Activated CD4-positive, alpha-beta T cell treated with anti-CD3 and anti-CD28 coated beads, Interleukin-2, amount 10 ng/mL, durations not matched to agents 7 days and 5 days (primary cell): ENCODE measurements at regions not wholly inside any gene's neighbourhood (a gene's known extent, or its start where the extent isn't known, plus 50 kb on each side); places are given as distances from the start of the nearest gene placed in this dataset.

Experiments
- CTCF ChIA-PET: fragments of 350-600 bp; sonication (Branson Sonifier 250); formaldehyde crosslinking; loops from one replicate; lab custom pipeline; 2021; ENCODE audit warnings: antibody characterized with exemption; lab: Charles Lee
- POLR2A ChIA-PET: fragments of 350-600 bp; sonication (Branson Sonifier 250); formaldehyde crosslinking; loops from one replicate; lab custom pipeline; 2021; ENCODE audit warnings: antibody characterized with exemption; lab: Charles Lee
- DNase-seq: peaks from one replicate; pipeline ENCODE4 v3.0.0-alpha.2; 2020
- H3K27ac Mint-ChIP-seq: one replicate; pipeline ENCODE4 v1.8.0; 2021; ENCODE audit warnings: mild to moderate bottlenecking, moderate library complexity, mixed read lengths
- H3K27me3 Mint-ChIP-seq: one replicate; pipeline ENCODE4 v1.8.0; 2021; ENCODE audit warnings: mixed read lengths
- H3K36me3 Mint-ChIP-seq: one replicate; pipeline ENCODE4 v1.8.0; 2021; ENCODE audit warnings: low read depth, mixed read lengths
- H3K4me1 Mint-ChIP-seq: one replicate; pipeline ENCODE4 v1.8.0; 2021; ENCODE audit warnings: mixed read lengths
- H3K4me3 Mint-ChIP-seq: one replicate; pipeline ENCODE4 v1.8.0; 2021; ENCODE audit warnings: mild to moderate bottlenecking, moderate library complexity, mixed read lengths
- H3K9me3 Mint-ChIP-seq: one replicate; pipeline ENCODE4 v1.8.0; 2021; ENCODE audit warnings: mixed read lengths

DNA sequence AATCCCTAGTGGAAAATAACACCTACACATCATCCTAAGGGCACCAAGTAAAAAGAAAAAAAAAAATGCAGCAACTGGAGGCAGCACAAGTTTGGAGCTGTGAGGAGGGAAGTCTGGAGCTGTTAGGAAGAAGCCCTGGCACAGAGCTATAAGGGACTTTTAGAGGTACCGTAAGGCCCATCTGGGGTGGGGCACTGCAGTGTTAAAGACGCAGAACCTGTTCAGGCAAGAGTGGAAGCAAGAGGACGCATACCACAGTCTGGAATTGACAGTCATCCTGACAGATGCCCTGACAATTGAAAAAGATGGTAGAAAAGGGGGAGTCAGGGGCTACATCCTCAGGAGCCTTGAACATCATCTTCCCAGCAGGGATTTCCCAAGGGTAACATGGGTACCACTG, 195.9 kb upstream of the PLEKHG7 start:
- H3K4me3 Mint-ChIP-seq, result no peak overlapping the region
- no peak for DNase-seq
- H3K27me3 Mint-ChIP-seq, result no peaks in the 10 kb centered on the region
- H3K4me1 Mint-ChIP-seq, result peaks cover 45% of the 10 kb centered on the region
- H3K27ac Mint-ChIP-seq, result no peak overlapping the region
- POLR2A ChIA-PET, result no interaction called here
- peaks cover 11% of the 10 kb centered on the region for H3K36me3 Mint-ChIP-seq
- H3K9me3 Mint-ChIP-seq, result peaks cover 8% of the 10 kb centered on the region
- CTCF ChIA-PET, result interaction anchor here (0.6 to 5.7 kb wide), 5 partner anchors 9 to 423 kb away, joined by 3 to 34 read pairs (median 4); no protein-coding TSS in a partner anchor

- Mint-ChIP-seq H3K4me1 (peaks cover 48% of the 10 kb centered on the region), H3K27me3 (no peaks in the 10 kb centered on the region), H3K36me3 (peaks cover 10% of the 10 kb centered on the region)
Observed at GRCh38 chr12:92506460-92506859, 196.3 kb upstream of the PLEKHG7 start.

GRCh38 chr12:92505254-92506231, 197.2 kb upstream of the PLEKHG7 start:
- no peaks in the 10 kb centered on the region for H3K27me3 Mint-ChIP-seq

More at GRCh38 chr12:92506460-92506859, 196.3 kb upstream of the PLEKHG7 start:
- DNase-seq, result no peak
- H3K27ac Mint-ChIP-seq, result peak overlapping the region; percentile 99
- ChIA-PET POLR2A (interaction anchor here (0.6 to 1.1 kb wide), 4 partner anchors 9 to 1464 kb away, joined by 3 to 7 read pairs (median 4); no protein-coding TSS in a partner anchor), CTCF (interaction anchor here (0.8 to 5.7 kb wide), 5 partner anchors 10 to 41 kb away, joined by 3 to 34 read pairs (median 3); no protein-coding TSS in a partner anchor)
- no peak overlapping the region for H3K4me3 Mint-ChIP-seq
- H3K9me3 Mint-ChIP-seq, result peaks cover 8% of the 10 kb centered on the region

DNA sequence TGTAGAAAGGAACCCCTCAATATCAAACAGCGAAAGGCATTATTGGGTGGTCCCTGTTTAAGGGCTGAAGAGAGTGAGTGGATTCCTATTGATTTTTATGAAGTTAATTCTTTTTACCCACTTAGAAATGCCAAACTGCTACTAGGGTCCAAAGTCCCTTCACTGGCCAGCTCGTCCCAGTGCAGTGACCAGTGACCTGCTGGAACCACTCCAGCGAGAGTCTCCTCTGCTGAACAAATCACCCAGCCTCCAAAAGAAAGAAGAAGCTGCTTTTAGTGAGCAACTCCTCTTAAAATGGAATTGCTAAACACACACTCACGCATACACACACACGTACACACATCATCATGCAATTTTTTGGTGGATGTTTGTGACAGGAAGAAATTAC, 198.2 kb upstream of the PLEKHG7 start:
- peaks cover 7% of the 10 kb centered on the region for H3K9me3 Mint-ChIP-seq
- ChIA-PET CTCF (interaction anchor here (0.8 to 5.7 kb wide), 7 partner anchors 8 to 58 kb away, joined by 3 to 34 read pairs (median 6); no protein-coding TSS in a partner anchor), POLR2A (interaction anchor here (0.9 kb wide), 1 partner anchor 359 kb away, joined by 4 read pairs; the partner anchor contains the start of gene BTG1)
- H3K27me3 Mint-ChIP-seq, result no peaks in the 10 kb centered on the region
- H3K4me3 Mint-ChIP-seq, result no peak overlapping the region
- DNase-seq, result no peak
- H3K4me1 Mint-ChIP-seq, result peaks cover 48% of the 10 kb centered on the region
- H3K27ac Mint-ChIP-seq, result peak overlapping the region; percentile 50
- peaks cover 10% of the 10 kb centered on the region for H3K36me3 Mint-ChIP-seq

More at GRCh38 chr12:92505254-92506231, 197.2 kb upstream of the PLEKHG7 start:
- peaks cover 10% of the 10 kb centered on the region for H3K36me3 Mint-ChIP-seq
- peak overlapping the region; percentile 99 for H3K27ac Mint-ChIP-seq
- H3K9me3 Mint-ChIP-seq, result peaks cover 8% of the 10 kb centered on the region
- DNase-seq, result peak; percentile 52
- ChIA-PET POLR2A (interaction anchor here (0.6 to 1.2 kb wide), 5 partner anchors 10 to 1463 kb away, joined by 3 to 7 read pairs (median 5); no protein-coding TSS in a partner anchor), CTCF (interaction anchor here (0.7 to 5.7 kb wide), 11 partner anchors 8 to 762 kb away, joined by 3 to 34 read pairs (median 4); no protein-coding TSS in a partner anchor)
- peak overlapping the region; percentile 74 for H3K4me3 Mint-ChIP-seq
- H3K4me1 Mint-ChIP-seq, result peaks cover 48% of the 10 kb centered on the region

DNA sequence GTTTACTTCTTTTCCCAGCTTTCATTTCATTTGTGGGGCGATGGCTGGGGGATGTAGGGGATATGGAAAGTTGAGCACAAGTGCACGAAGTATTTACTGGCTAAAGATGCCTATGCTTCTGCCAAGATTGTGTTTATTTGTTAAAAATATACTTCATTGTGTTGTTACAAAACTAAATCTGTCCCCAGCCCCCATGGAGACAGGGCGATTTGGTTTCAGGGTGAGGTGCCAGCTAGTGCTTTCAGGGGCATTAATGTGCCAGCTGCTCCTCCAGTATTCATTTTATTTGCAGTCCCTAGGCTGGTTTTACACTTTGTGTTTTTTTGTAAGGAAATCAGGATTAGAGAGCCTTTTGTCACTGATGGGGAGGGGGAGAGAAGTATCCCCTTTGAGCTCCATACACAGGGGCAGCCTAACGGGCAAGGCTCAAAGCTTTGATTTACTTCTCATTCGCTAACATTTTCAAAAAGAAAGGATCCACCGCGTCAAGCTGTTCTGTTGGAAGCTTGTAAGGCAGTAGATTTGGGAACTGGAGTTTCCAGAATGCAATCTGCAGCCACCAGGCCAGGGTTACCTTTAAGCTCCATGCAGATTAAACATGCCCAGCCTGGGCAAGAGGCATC, 198.7 kb upstream of the PLEKHG7 start:
- Mint-ChIP-seq H3K27ac (peak overlapping the region; percentile 72), H3K4me3 (no peak overlapping the region), H3K36me3 (peaks cover 10% of the 10 kb centered on the region), H3K9me3 (peaks cover 6% of the 10 kb centered on the region), H3K27me3 (no peaks in the 10 kb centered on the region), H3K4me1 (peaks cover 48% of the 10 kb centered on the region)
- POLR2A ChIA-PET, result interaction anchor here (0.9 kb wide), 1 partner anchor 358 kb away, joined by 4 read pairs; the partner anchor contains the start of gene BTG1
- DNase-seq, result no peak
- CTCF ChIA-PET, result interaction anchor here (0.8 to 5.7 kb wide), 7 partner anchors 9 to 59 kb away, joined by 3 to 34 read pairs (median 6); no protein-coding TSS in a partner anchor

DNA sequence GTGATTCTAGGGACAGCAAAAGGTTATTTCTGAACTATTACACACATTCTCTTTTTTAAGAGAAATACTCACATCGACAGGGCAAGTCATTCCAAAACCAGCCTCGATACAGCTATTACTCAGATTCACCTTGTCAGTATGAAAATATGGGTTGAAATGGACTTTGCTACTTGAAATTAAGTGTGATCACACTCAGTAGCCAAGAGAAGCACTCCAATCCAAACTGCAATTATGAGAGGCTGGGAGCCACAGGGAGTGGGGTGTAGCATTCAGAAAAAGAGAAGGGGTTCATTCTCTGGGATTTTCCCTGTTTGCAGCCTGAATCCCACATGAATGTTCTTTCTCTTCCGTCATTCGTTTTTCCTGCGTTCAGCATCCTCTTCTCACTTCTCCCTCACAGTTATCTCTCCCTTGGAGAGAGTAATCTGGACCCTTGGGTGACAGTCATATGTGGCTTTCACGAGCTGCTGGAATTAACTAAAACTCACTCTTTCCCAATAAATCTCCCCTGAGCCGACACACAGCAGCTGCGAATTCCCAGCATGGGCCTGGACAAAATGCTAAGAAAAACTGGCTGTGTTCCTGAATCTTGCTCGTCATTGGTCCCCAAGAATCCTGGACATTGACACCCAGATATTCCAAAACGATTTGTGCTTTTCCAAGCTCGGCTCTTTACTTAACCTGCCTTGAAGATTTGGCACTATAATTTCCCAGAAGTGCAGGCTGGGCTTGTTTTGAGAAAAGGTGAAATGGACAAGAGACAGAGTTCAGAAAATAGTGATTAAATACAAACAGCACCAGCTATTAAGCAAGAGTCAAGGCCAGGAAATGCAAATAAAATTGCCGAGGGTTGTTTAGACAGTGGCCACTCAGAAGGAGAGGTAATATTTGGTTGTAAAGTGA, 199.5 kb upstream of the PLEKHG7 start:
- ChIA-PET CTCF (interaction anchor here (0.6 to 5.7 kb wide), 16 partner anchors 9 to 521 kb away, joined by 3 to 34 read pairs (median 4); partner anchors contain the start of gene BTG1), POLR2A (interaction anchor here (0.6 kb wide), 1 partner anchor 60 kb away, joined by 3 read pairs; no protein-coding TSS in a partner anchor)
- Mint-ChIP-seq H3K27me3 (no peaks in the 10 kb centered on the region), H3K36me3 (peaks cover 10% of the 10 kb centered on the region), H3K9me3 (peaks cover 6% of the 10 kb centered on the region), H3K4me1 (peaks cover 48% of the 10 kb centered on the region), H3K4me3 (no peak overlapping the region), H3K27ac (peak overlapping the region; percentile 72)
- peak; percentile 7 for DNase-seq

DNA sequence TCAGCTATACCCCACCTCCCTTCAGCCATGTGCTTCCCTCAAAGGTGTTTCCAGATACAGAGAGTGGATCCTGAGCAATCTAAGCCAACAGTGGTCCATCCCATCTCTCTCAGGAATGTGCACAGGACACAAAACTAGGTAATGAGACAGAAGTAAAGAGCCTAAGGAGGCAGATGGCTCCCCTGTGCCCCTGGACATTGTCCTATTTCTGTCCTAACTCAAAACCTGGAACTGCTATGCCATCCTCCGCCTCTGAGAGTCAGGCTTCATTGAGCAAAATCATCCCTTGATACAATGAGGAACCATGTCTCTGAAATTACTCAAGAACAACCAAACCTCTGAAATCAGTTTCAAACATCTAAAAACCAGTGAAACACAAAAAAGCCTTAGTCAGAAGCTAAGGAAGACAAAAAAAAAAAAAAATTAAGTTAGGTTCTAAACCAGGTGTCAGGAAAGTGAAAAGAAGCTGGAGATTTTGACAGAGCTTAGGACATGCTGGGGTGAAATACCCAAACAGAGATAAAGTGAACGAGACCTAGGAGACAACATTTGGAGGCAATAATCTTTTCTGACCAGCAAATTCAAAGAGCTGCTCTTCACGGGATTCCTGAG, 200.3 kb upstream of the PLEKHG7 start:
- DNase-seq, result no peak
- ChIA-PET POLR2A (interaction anchor here (0.6 kb wide), 2 partner anchors 61 to 357 kb away, joined by 3 to 4 read pairs; partner anchors contain the start of gene BTG1), CTCF (interaction anchor here (0.6 to 5.7 kb wide), 16 partner anchors 9 to 520 kb away, joined by 3 to 34 read pairs (median 4); partner anchors contain the start of gene BTG1)
- H3K4me1 Mint-ChIP-seq, result peaks cover 48% of the 10 kb centered on the region
- peaks cover 3% of the 10 kb centered on the region for H3K9me3 Mint-ChIP-seq
- no peak overlapping the region for H3K4me3 Mint-ChIP-seq
- H3K27me3 Mint-ChIP-seq, result no peaks in the 10 kb centered on the region
- peaks cover 10% of the 10 kb centered on the region for H3K36me3 Mint-ChIP-seq
- peak overlapping the region; percentile 79 for H3K27ac Mint-ChIP-seq

GRCh38 chr12:92496790-92497189, 206.0 kb upstream of the PLEKHG7 start:
- ChIA-PET CTCF (no interaction called here), POLR2A (no interaction called here)
- no peaks in the 10 kb centered on the region for H3K27me3 Mint-ChIP-seq
- peaks cover 6% of the 10 kb centered on the region for H3K4me1 Mint-ChIP-seq
- no peak for DNase-seq
- no peak overlapping the region for H3K4me3 Mint-ChIP-seq
- H3K9me3 Mint-ChIP-seq, result peaks cover 14% of the 10 kb centered on the region
- no peak overlapping the region for H3K27ac Mint-ChIP-seq
- peaks cover 4% of the 10 kb centered on the region for H3K36me3 Mint-ChIP-seq

- Mint-ChIP-seq H3K4me3 (no peak overlapping the region), H3K4me1 (peaks cover 4% of the 10 kb centered on the region), H3K27ac (no peak overlapping the region), H3K9me3 (peaks cover 19% of the 10 kb centered on the region), H3K27me3 (no peaks in the 10 kb centered on the region), H3K36me3 (peaks cover 7% of the 10 kb centered on the region)
- ChIA-PET CTCF (interaction anchor here (0.8 to 4.2 kb wide), 3 partner anchors 10 to 50 kb away, joined by 3 to 30 read pairs (median 4); no protein-coding TSS in a partner anchor), POLR2A (no interaction called here)
- no peak for DNase-seq
Observed at GRCh38 chr12:92495108-92495507, 207.7 kb upstream of the PLEKHG7 start.

GRCh38 chr12:92493816-92494215, 209.0 kb upstream of the PLEKHG7 start:
- POLR2A ChIA-PET, result no interaction called here
- no peak overlapping the region for H3K4me3 Mint-ChIP-seq
- peaks cover 4% of the 10 kb centered on the region for H3K4me1 Mint-ChIP-seq
- H3K36me3 Mint-ChIP-seq, result peaks cover 7% of the 10 kb centered on the region
- no peaks in the 10 kb centered on the region for H3K27me3 Mint-ChIP-seq
- DNase-seq, result no peak
- CTCF ChIA-PET, result interaction anchor here (0.6 to 4.2 kb wide), 3 partner anchors 11 to 17 kb away, joined by 4 to 30 read pairs (median 4); no protein-coding TSS in a partner anchor
- H3K27ac Mint-ChIP-seq, result no peak overlapping the region
- peaks cover 19% of the 10 kb centered on the region for H3K9me3 Mint-ChIP-seq

- POLR2A ChIA-PET, result no interaction called here
- peaks cover 4% of the 10 kb centered on the region for H3K4me1 Mint-ChIP-seq
- no peak for DNase-seq
- peaks cover 19% of the 10 kb centered on the region for H3K9me3 Mint-ChIP-seq
- no peak overlapping the region for H3K4me3 Mint-ChIP-seq
- H3K36me3 Mint-ChIP-seq, result peaks cover 7% of the 10 kb centered on the region
- H3K27me3 Mint-ChIP-seq, result no peaks in the 10 kb centered on the region
- CTCF ChIA-PET, result interaction anchor here (0.6 to 4.2 kb wide), 2 partner anchors 12 to 371 kb away, joined by 3 to 30 read pairs; no protein-coding TSS in a partner anchor
- H3K27ac Mint-ChIP-seq, result no peak overlapping the region
Observed at GRCh38 chr12:92492995-92493394, 209.8 kb upstream of the PLEKHG7 start.
